GM12865 (cell line): ENCODE measurements at regions not wholly inside any gene's neighbourhood (a gene's known extent, or its start where the extent isn't known, plus 50 kb on each side); places are given as distances from the start of the nearest gene placed in this dataset.

ENCODE experiments used
- DNase-seq: peaks from one replicate; pipeline ENCODE4 v3.0.0; 2010; ENCODE audit warnings: low read depth
- H3K4me3 ChIP-seq: 2 replicates; pipeline ENCODE4 v1.5.1; 2011; ENCODE audit warnings: mild to moderate bottlenecking, low read depth, low read length, control low read depth
- CTCF ChIP-seq: IDR thresholded peaks from 2 replicates; pipeline ENCODE4 v1.5.1; 2011; ENCODE audit warnings: low read length, control low read depth, low read depth, inconsistent platforms; ENCODE audit not compliant: insufficient read depth; ENCODE audit errors: missing control alignments

- no peak for TF ChIP-seq CTCF
- H3K4me3 ChIP-seq, result no peak overlapping the region
- DNase-seq, result no peak
These were observed 81.9 kb downstream of the AIPL1 start for GRCh38 chr17:6352801-6353560.

GRCh38 chr17:6352016-6352415, 82.9 kb downstream of the AIPL1 start:
- no peak overlapping the region for H3K4me3 ChIP-seq
- TF ChIP-seq CTCF, result no peak
- no peak for DNase-seq

- no peak for TF ChIP-seq CTCF
- DNase-seq, result no peak
- H3K4me3 ChIP-seq, result no peak overlapping the region
These were observed 84.1 kb downstream of the AIPL1 start for GRCh38 chr17:6350806-6351205.

- no peak overlapping the region for H3K4me3 ChIP-seq
- no peak for DNase-seq
- TF ChIP-seq CTCF, result no peak
These were observed 86.0 kb downstream of the AIPL1 start for GRCh38 chr17:6348891-6349290.

GRCh38 chr17:6347776-6348175, 87.1 kb downstream of the AIPL1 start:
- TF ChIP-seq CTCF, result no peak
- DNase-seq, result no peak
- H3K4me3 ChIP-seq, result no peak overlapping the region

- TF ChIP-seq CTCF, result no peak
- DNase-seq, result no peak
- no peak overlapping the region for H3K4me3 ChIP-seq
These were observed 87.9 kb downstream of the AIPL1 start for GRCh38 chr17:6346986-6347385.
